GM20431 (cell line): ENCODE measurements at regions not wholly inside any gene's neighbourhood (a gene's known extent, or its start where the extent isn't known, plus 50 kb on each side); places are given as distances from the start of the nearest gene placed in this dataset.

Experiments used
- in situ Hi-C: fragments of 300-500 bp; cut with MseI, MboI; formaldehyde crosslinking; loops from one replicate; pipeline ENCODE4 v1.15.0; 2020; ENCODE audit warnings: low sequenced_read_pairs; ENCODE audit not compliant: unreplicated experiment

DNA sequence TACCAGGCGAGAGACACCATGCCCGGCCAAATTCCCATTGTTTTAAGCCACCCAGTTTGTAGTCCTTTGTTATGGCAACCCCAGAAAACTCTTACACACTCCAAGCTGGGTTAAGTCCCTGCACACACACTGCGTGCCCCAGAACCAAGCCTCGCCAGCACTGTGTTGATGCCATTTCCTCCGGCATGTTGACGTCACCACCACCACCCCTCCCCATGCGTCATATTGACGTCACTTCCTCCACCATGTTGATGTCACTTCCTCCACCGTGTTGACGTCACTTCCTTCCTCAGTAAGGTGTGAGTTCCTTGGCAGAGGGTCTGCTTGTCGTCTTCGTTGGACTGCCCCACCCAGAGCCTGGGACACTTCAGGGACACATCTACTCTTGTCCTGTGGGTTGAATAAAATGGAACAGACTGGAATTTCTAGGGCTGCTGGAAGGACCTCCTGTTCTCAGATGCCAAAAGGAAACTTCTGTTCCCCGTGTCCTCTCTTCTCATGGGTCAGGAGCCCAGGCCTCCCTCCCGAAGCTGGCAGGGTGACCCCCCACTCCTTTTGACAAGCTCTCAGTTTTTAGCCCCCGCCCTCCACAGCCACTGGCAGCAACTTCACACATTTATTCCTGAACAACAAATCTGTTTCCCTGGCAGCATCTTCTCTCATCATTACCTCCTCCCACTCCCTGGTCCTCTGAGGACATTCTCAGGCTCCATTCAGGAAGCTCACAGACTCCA, 643.3 kb downstream of the NPHP4 start:
- in situ Hi-C loops: no loop called here

DNA sequence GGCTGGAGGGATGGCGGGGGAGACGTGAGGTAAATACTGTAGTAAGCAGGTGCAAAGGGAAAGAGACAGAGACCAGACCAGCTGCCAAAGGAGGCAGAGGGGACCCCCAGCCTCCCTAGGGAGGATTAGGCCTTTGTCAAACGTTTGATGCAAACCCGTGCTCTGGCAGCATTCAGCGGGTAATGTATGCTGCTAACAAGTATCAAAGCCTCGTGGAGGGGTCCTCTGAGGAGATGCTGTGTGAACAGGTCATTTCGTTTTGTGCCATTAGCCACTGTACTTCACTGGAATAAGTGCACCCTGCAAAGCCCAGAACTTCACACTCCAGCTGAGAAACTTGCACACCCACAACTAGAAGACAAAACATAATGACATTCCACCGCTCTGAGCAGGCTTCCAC, 644.5 kb downstream of the NPHP4 start:
- in situ Hi-C loops: no loop called here

DNA sequence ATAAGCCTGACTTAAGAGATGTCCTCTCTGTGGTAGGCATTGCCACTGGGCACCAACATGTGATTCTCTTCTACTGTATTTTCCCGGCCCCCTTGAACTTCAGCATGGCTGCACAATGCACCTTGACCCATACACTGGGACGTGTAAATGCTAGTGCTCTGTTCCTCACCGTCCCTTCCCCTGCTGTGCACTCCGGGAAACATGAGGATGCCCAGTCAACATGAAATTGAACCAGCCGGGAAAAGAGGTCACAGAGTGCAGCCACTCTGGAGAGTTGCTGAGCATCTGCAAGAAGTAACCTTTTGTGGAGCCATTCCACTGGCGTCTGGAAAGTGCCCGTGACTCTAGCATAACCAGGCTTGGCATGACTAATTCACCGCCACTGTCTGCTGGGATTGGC, 646.7 kb downstream of the NPHP4 start:
- in situ Hi-C loops: no loop called here

DNA sequence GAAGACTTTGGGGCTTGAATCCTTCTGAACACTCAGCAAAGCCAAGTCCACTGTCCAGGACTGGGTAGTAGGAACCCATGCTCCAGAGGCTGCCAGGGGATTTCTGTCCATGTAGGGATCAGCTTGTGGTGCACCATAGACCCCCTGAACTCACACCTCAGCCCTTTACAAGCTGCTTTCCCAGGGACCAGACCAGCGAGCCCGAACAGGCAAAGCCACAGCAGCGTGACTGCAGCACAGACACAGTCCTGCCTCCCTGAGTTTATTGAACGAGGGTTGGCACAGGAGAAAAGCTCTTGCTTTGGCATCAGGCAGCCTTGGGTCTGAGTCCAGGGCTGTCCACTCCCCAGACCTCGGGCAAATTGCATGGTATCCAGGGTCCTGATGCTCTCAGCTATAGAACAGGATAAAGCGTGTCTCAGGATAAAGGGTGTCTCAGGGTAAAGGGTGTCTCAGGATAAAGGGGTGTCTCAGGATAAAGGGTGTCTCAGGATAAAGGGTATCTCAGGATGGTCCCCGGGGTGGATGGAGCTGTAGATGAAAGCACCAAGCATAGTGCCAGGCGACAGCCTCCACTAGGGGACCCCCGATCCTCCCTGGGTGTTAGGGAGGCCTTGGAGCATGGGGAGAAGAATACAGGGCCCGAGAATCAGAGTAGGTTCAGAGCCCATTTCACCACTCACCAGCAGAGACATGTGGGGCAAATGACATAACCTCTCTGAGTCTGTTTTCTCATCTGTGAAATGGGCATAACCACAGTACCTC, 648.8 kb downstream of the NPHP4 start:
- in situ Hi-C loops: no loop called here

DNA sequence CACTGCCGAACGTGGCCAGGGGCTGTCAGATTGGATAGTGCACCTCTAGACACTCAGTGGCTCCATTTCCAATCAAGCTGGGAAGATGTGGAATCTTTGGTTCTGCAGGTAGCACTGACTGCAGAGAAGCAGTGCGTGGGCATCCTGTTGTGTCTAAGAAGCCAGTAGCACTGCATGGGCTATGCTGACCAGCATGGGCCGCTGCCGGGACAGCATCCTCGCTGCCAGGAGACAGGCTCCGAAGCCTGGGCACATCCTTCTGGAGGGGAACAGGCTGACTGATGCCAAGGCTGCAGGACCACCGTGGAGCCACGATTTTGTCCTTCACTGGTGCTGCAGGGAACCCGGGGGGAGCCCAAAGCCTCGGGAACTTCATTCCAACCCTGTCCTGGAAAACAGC, 649.4 kb downstream of the NPHP4 start:
- in situ Hi-C loops: no loop called here

DNA sequence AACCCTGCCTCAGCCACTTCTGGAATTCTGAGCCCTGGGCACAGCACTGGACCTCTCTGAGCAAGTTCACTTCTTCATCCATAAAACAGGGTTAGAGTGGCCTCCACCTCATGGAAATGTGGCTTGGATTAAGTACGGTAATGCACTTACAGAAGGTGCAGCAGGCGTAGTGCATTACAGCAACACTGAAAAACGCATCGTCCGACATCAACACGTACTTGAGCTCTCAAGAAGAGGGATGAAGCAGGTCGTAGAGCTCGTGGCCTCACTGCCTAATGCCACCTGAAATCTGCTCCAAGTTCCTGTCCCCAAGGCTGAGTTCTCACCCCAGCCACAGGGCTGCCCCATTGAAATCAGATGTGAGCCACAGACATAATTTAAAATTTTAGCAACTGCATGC, 650.1 kb downstream of the NPHP4 start:
- in situ Hi-C loops: no loop called here

DNA sequence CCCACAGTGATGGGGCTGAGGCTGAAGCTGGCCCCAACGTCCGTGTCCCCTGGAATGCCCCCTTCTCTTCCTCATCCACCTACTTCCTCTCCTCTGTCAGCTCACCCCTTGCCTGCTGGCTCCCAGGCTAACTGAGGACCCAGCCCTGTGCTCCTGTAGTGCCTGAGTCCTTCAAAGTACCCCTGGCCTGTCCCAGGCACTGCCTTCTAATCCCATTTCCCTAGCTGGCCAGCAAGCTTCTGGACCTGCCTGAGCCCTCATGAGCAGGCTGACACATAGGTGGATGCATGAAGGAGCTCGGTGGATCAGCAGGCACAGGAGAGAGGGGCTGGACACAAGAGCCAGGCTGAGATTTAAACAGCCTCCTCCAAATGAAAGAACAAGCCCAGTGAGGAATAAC, 650.8 kb downstream of the NPHP4 start:
- in situ Hi-C loops: no loop called here

DNA sequence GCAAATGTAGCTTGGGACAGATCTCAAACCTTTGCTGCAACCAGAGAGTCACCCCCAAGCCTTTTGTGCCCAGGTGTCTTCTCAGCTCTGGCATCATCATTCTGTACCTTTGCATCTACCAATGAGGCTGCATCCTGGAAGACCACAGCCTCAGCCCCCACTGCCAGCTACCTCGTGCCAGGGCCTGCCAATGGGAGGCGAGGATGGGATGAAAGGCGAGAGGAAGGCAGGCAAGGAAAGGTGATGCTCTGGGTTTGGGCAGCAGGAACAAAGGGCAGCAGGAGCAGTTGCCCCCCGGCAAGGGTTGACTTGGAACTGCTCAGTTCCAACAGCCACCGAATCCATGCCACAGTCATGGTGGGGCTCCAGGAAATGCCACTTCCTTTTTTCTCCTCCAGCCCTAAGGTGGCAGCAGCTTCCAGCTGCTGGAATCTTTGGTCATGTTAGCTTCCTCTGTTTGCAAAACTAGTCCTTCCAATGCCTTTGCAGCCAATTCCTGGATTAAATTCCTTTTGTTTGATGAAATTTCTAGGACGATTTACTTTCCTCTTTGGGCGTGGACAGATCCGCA, 651.6 kb downstream of the NPHP4 start:
- in situ Hi-C loops: no loop called here

DNA sequence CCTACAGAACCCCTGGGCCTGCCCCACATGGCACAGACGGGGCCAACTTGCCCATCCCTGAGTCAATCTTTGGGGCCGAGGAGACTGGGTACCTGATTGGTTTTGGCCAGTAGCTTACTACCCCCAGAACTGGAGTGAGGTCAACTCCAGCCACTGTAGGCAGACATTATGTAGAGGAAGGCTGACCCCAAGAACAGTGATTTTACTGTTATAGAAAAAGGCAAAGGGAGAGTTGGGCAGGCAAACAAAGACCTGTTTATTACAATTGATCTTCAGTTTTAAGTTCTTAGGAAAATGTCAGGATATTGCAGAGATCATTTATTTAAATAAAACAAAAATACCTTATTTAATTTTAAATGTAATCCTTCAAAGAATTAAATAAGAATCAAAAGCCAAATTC, 653.8 kb downstream of the NPHP4 start:
- in situ Hi-C loops: no loop called here

DNA sequence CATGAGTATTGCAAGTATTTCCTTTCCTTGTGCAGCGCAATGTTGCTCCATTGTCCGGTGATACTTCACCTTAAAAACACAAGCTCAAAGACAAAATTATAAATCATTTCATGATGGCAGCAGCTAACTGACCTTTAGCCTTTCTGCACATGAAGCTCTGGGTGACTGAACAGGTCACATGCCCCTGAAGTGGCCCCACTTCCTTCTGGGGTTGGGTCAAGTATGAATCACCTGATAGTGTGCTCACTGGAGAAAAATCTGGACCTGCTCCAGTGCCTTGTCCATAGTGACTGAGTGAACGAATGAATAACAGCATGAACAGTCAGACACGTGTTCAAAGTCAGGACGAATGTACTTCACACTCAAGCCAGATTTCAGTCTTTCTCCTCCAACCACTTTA, 658.9 kb downstream of the NPHP4 start:
- in situ Hi-C loops: no loop called here

DNA sequence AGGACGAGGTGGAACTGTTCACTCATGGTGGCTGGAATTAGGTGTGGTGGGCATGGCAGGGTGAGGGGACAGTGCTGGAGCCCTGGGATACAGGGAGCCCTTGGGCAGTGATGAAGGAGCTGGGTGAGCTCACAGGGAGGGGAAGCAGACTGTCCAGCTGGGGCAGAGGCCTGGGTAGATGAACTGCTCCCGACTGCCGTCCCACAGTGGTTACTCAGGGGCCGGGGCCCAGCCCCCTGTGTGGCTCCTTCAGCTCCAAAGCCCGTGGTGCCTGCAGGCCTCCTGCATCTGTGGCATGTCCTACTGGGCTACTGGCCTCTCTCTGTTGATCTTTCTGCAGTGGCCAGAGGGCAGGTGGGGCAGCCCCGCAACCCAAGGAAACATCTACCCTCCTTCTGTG, 661.1 kb downstream of the NPHP4 start:
- in situ Hi-C loops: no loop called here

DNA sequence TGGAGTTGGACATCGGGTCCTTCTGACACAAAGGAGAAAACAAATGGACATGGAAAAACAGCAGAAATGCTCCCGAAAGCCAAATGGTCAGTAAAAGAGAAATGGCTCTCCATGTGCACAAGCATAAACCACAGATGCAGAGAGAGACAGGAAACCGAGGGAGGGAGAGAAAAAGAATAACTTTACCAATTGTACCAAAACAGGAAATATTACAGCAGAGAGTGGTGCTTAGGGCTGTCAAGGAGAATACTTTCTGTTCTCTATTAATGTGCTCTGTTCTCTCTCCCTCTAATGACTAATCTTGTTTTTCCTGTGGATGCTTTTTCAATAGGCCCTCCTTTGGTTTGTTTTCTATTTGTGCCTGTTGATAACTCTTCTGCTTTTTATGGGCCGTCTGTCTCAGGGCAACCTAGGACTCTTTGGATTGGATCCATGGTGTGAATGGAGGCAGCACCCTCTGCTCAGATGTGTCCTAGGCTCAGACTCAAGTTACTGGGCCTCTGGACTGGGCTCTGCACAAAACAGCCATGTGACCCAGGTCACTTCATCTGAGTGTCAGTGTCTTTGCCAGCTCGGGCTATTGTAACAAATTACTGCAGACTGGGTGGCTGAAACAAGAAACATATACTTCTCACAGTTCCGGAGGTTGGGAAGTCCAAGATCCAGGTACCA, 663.0 kb downstream of the NPHP4 start:
- in situ Hi-C loops: no loop called here

DNA sequence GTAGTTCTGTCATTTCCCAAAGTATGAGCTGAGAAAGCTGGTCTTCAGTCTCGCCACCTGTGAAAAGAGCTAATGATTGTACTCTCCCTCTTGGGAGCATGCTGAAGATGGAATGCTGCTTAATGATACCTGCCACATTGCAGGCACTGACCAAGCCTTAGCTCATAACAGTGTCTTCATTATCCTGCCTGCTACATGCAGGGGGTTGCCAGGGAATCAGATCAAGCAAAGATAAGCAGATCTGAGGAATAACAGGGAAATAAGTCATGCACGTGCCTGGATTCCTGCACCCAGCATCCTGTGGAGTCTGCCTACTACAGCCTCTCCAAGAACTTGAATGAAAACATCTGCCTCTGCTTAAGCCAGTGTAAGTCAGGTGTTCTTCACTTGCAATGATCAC, 667.3 kb downstream of the NPHP4 start:
- in situ Hi-C loops: no loop called here

DNA sequence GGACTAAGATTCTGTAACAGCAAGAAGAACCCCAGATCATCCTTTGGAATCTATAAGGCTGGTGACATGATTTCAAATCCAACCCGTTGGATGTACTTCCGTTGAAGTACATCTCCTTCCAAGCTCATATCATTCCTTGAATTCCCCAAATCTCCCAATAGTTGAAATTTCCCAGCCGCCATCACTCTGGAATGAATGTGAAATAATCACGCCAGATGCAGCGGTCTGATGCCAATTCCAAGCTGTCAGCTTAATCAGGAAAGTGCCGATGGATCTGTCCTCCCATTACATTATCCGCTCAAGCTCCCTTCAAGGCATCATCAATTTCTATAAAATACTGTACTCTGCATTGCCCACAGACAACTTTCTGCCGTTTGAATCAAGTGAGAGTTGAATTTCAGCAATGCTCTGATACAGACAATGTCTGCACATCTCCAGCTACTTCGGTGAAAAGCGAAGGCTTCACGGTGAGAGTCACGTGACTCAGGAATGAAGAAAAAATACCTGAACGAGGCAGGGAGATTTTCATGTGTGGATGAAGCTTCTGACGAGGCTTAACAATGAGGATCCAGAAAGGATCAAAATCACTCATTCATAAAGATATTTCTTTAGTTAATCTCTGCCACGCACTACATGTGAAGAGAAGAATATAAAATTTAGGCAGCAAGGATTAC, 663.9 kb downstream of the AJAP1 start:
- in situ Hi-C loops: no loop called here

DNA sequence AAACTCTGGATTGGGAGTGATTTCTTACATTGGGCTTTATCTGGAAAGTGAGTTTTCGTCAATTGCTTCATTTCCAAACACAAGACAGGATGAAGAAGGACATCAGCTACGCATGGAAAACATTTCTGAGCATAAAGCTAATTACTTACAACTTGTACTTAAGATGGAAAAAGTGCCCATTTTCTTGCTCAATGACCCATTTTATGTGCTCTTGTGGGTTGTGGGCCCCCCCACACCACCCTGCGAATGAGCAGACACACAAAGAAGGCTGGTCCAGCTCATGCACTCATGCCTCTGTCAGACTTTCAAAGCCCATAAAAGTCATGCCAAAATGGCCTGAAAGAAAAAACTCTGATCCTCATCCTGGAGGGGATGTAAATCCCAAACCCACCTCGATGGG, 663.0 kb downstream of the AJAP1 start:
- in situ Hi-C loops: no loop called here

DNA sequence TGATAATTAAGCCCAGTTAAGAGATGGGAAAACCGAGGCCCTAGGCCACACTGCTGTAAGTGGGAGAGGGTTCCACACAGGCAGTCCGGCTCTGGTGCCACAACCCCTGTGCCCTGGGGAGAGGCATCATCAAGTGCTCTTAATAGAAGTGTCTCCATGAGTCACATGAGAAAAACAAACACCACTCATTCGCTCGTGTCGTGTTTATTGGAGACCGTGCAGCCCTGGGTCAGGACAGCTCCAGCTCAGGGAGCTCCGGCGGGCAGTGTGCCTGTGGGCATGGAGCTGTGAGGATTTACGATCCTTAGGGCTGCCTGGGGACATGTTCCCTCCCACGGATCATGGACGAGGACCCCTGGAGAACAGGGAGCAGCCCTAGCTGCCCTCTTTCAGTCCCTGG, 658.5 kb downstream of the AJAP1 start:
- in situ Hi-C loops: no loop called here

DNA sequence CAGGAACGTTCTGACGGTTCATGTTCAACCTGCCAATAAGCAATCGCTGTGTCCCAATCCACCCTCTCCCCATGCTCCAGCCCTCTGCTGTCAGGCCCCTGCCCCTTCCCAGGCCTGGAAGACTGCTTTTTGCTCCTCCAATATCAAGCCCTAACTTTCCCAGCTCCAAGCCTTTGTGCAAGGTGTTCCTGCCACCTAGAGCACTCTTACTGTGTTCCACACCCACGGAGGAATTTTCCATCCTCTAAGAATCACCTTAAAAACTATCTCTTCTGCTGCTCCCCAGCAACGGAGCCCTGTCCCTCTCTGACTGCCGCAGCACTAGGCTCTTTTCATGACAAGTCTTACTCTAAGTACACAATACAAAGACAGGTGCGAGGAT, 657.9 kb downstream of the AJAP1 start:
- in situ Hi-C loops: no loop called here

DNA sequence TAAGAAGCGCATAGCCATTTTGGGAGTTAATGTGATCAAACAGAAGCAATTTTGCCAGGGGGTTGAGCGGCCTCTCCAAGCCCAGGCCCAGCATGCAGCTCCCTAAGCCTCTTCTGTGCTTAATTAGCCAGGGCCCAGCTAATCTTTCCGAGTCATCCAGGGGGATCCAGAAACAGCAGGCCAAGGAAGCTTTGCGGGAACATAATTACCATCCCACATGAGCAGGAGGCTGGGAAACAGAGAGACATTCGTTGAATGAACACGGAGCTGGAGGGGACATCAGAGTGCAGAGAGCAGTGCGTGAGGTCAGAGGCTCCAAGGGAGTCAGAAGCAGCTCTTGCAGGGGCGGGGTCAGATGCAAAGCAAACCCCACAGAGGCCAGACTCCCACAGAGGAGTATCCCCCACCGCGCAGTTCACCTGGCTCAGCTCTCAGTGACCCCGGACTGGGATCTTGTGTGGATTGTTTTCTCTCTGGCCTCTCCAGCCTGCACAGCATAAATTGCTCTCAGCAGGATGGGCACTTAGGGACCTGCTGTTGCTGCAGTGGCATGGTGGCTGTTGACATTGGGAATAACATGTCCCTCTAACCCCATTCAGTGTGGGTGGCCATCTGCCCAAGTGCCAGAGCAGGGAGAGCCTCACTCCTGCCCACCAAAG, 657.4 kb downstream of the AJAP1 start:
- in situ Hi-C loops: no loop called here

DNA sequence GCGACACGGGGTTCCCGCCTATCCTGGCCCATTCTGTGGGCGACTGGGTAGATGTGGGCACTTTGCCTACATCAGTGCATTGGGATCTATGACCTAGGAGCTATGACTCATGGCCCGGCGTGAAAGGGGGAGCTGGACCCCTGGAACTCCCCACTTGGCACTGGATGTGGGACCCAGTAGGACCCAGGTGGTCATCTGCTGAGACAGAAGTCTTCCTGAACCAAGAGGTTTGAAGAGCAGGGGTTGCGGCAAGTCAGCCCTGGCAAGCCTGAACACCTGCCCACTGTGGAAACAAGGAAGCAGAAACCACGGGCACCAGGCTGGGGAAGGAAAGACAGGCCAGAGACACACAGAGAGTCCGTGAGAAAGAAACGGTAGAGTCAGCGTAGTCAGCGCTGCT, 656.7 kb downstream of the AJAP1 start:
- in situ Hi-C loops: no loop called here

DNA sequence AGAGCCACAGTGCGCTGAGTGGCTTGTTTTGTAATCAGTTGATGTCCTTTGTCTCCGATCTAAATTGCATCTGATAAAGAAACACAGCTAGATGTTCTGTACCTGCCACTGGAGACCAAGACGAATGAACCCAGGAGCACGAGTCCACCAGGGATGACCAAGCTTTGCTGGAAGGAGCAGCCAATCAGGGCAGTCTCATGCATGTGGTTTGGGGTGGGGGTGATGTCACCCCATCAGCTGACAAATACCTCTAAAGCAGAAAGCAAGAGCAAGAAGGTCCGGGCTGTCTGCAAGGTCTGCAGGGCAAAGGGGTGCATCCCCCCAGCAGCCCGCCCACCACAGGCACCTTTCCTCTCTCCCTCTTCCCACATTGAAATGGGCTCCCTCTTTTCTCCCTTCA, 653.8 kb downstream of the AJAP1 start:
- in situ Hi-C loops: no loop called here
